Endothelial cell of umbilical vein (primary cell): ENCODE measurements at regions not wholly inside any gene's neighbourhood (a gene's known extent, or its start where the extent isn't known, plus 50 kb on each side); places are given as distances from the start of the nearest gene placed in this dataset.

Experiments
- BruUV-seq: library from RNA; stranded (reverse); fragments of 400-500 nt; replicated peaks from 2 replicates; lab custom pipeline; 2021; lab: Mats Ljungman, UMichigan
- CTCF ChIA-PET: fragments of 300-600, 350-600 bp; sonication (Branson Sonifier 250); formaldehyde crosslinking; loops from one replicate; lab custom pipeline; 2021; ENCODE audit warnings: antibody characterized with exemption, inconsistent platforms; lab: Charles Lee
- POLR2A ChIA-PET: fragments of 300-600, 350-600 bp; sonication (Branson Sonifier 250); formaldehyde crosslinking; loops from one replicate; lab custom pipeline; 2021; ENCODE audit warnings: antibody characterized with exemption, inconsistent platforms; lab: Charles Lee
- DNase-seq: peaks from one replicate; pipeline ENCODE4 v3.0.0-alpha.2; 2011; ENCODE audit warnings: low read depth, low spot score
- FAIRE-seq: peaks from 2 replicates; lab custom pipeline; 2011; peaks lifted over from hg19 to GRCh38; lab: Jason Lieb, UNC
- H2AFZ ChIP-seq: 2 replicates; pipeline ENCODE4 v1.6.0; 2012; ENCODE audit warnings: low read depth, low read length, control low read depth, inconsistent platforms
- H3K27ac ChIP-seq: 2 replicates; pipeline ENCODE4 v1.5.1; 2011; ENCODE audit warnings: low read depth, mild to moderate bottlenecking, control low read depth, low read length, moderate library complexity; ENCODE audit not compliant: insufficient read depth
- H3K27me3 ChIP-seq, 2 experiments: 2 replicates each; pipeline versions ENCODE4 v1.6.0 to v1.6.1; 2011; ENCODE audit warnings: low read length in 2 of 2, mixed read lengths in 1 of 2; ENCODE audit not compliant: control insufficient read depth in 2 of 2, insufficient read depth in 2 of 2
- H3K36me3 ChIP-seq, 2 experiments: 2 replicates in 1 of 2; 3 replicates in 1 of 2; pipeline ENCODE4 v1.5.1; 2011; ENCODE audit warnings: low read length in 2 of 2, mild to moderate bottlenecking in 1 of 2, moderate library complexity in 1 of 2; ENCODE audit not compliant: control insufficient read depth in 2 of 2, insufficient read depth in 2 of 2; ENCODE audit errors: extremely low read depth in 1 of 2
- H3K4me1 ChIP-seq: 3 replicates; pipeline ENCODE4 v1.5.1; 2011; ENCODE audit warnings: mild to moderate bottlenecking, low read length; ENCODE audit not compliant: control insufficient read depth, insufficient read depth; ENCODE audit errors: extremely low read depth
- H3K4me2 ChIP-seq: 2 replicates; pipeline ENCODE4 v1.6.1; 2011; ENCODE audit warnings: low read length, control low read depth, mixed read lengths; ENCODE audit not compliant: insufficient read depth
- H3K4me3 ChIP-seq, 3 experiments: fragments of 200-600 bp in 1 of 3; sonication (generic), shearing (Covaris generic) in 1 of 3; replicated peaks in 1 of 3; 2 replicates each; pipeline ENCODE4 v1.5.1; 2011 to 2016; ENCODE audit warnings: control low read depth in 3 of 3, low read length in 3 of 3, mild to moderate bottlenecking in 2 of 3, inconsistent platforms in 1 of 3, low read depth in 1 of 3, moderate library complexity in 1 of 3; ENCODE audit not compliant: insufficient read depth in 1 of 3
- H3K79me2 ChIP-seq: 2 replicates; pipeline ENCODE4 v1.6.0; 2012; ENCODE audit warnings: low read length, inconsistent platforms; ENCODE audit not compliant: control insufficient read depth, insufficient read depth
- H3K9ac ChIP-seq: replicated peaks from 2 replicates; pipeline ENCODE3; 2011; ENCODE audit warnings: low read length, control low read depth; ENCODE audit not compliant: insufficient read depth; ENCODE audit errors: extremely low read depth
- H3K9me1 ChIP-seq: replicated peaks from 3 replicates; pipeline ENCODE4 v1.6.0; 2011; ENCODE audit warnings: mild to moderate bottlenecking, low read length; ENCODE audit not compliant: control insufficient read depth, insufficient read depth; ENCODE audit errors: extremely low read depth
- H3K9me3 ChIP-seq: replicated peaks from 2 replicates; pipeline ENCODE4 v1.5.1; 2012; ENCODE audit warnings: low read length, inconsistent platforms; ENCODE audit not compliant: control insufficient read depth, insufficient read depth
- H4K20me1 ChIP-seq: replicated peaks from 2 replicates; pipeline ENCODE3; 2011; ENCODE audit warnings: mild to moderate bottlenecking, low read length; ENCODE audit not compliant: control insufficient read depth, insufficient read depth; ENCODE audit errors: extremely low read depth
- CTCF ChIP-seq, 2 donors: IDR thresholded peaks; 1 replicate in 1 of 2; 2 replicates in 1 of 2; pipeline ENCODE4 v1.5.1; 2011; ENCODE audit warnings: low read length in 2 of 2, mild to moderate bottlenecking in 2 of 2, moderate library complexity in 2 of 2, control low read depth in 1 of 2, inconsistent platforms in 1 of 2, low read depth in 1 of 2; ENCODE audit not compliant: insufficient read depth in 1 of 2; ENCODE audit errors: extremely low read depth in 1 of 2
- EZH2 ChIP-seq: IDR thresholded peaks from 2 replicates; pipeline ENCODE4 v1.6.1; 2012; ENCODE audit warnings: borderline replicate concordance, low read depth, mild to moderate bottlenecking, moderate library complexity, low read length, inconsistent platforms; ENCODE audit not compliant: severe bottlenecking
- FOS ChIP-seq: IDR thresholded peaks from 2 replicates; pipeline ENCODE4 v1.6.1; 2011; ENCODE audit warnings: mild to moderate bottlenecking, low read length, moderate library complexity, borderline replicate concordance; ENCODE audit not compliant: insufficient read depth
- GATA2 ChIP-seq: IDR thresholded peaks from 2 replicates; pipeline ENCODE4 v1.7.0; 2011; ENCODE audit warnings: low read depth, mild to moderate bottlenecking, moderate library complexity, mixed read lengths, low read length; ENCODE audit not compliant: insufficient read length, insufficient read depth
- JUN ChIP-seq: IDR thresholded peaks from 2 replicates; pipeline ENCODE4 v1.6.1; 2011; ENCODE audit warnings: borderline replicate concordance, low read depth; ENCODE audit not compliant: insufficient read length, insufficient read depth
- MAX ChIP-seq: IDR thresholded peaks from 2 replicates; pipeline ENCODE4 v1.6.1; 2011; ENCODE audit not compliant: insufficient read depth, insufficient read length
- MYC ChIP-seq: IDR thresholded peaks from one replicate; pipeline ENCODE4 v1.6.1; 2011; ENCODE audit warnings: mild to moderate bottlenecking, low read depth, low read length
- POLR2A ChIP-seq: IDR thresholded peaks from 2 replicates; pipeline ENCODE4 v1.6.1; 2012; ENCODE audit warnings: low read depth, mild to moderate bottlenecking, control low read depth, low read length
- POLR2AphosphoS5 ChIP-seq: IDR thresholded peaks from 2 replicates; pipeline ENCODE4 v1.6.1; 2012; ENCODE audit warnings: low read depth, mild to moderate bottlenecking, control low read depth, low read length, moderate library complexity; ENCODE audit not compliant: insufficient read depth
- dilution Hi-C: fragments of 300-500 bp; cut with MboI; formaldehyde crosslinking; loops from one replicate; pipeline ENCODE4 v1.15.0; 2019; ENCODE audit warnings: low sequenced_read_pairs; ENCODE audit not compliant: extremely low pct_ligation_motif_present
- intact Hi-C: fragments of 100-400 bp; cut with micrococcal nuclease; formaldehyde crosslinking; loops from one replicate; pipeline ENCODE4 v1.10.0; 2022

GRCh38 chr16:56134790-56135189 is 56.5 kb upstream of the GNAO1 start:
- dilution Hi-C loops, result no loop called here
- Histone ChIP-seq H3K36me3 (no peaks in the 10 kb centered on the region), H3K4me3 (no peak overlapping the region), H3K27me3 (no peaks in the 10 kb centered on the region), H3K4me1 (no peaks in the 10 kb centered on the region), H4K20me1 (no peaks in the 10 kb centered on the region), H3K9ac (no peak overlapping the region), H3K9me1 (no peaks in the 10 kb centered on the region), H3K79me2 (no peaks in the 10 kb centered on the region), H3K9me3 (no peaks in the 10 kb centered on the region), H3K4me2 (no peak overlapping the region), H3K27ac (no peak overlapping the region), H2AFZ (no peak overlapping the region)
- ChIA-PET POLR2A (no interaction called here), CTCF (interaction anchor here (1.1 to 1.5 kb wide), 2 partner anchors 15 to 183 kb away, joined by 3 read pairs; no protein-coding TSS in a partner anchor)
- intact Hi-C loops, result no loop called here
- TF ChIP-seq CTCF (IDR thresholded peaks at IDR 0.05; ENCODE audit: extremely low read depth in 1 of 2, insufficient read depth in 1 of 2, low read depth in 1 of 2, low read length in 2 of 2) (no peak), POLR2A (no peak)
- DNase-seq (no peak), FAIRE-seq (no peak)
- BruUV-seq, result no TSS peak

DNA sequence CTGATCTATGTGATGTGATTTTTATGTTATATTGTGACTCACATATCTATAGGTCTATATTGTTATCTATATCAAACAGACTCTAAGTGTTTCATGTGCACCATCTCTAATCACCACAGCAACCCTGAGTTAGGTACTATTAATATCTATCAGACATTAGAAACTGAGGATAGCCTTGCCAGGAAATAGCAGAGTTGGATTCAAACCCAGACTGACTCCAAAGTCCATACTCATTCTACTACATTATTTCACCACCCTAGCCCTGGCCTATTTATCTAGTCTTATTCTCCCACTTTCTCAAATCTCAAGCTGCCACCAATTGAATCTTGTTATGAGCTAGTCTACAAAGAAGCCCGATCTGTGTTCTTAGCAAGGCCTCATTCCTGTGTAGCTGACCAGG is 65.4 kb upstream of the GNAO1 start:
- Histone ChIP-seq H3K9ac (no peak overlapping the region), H2AFZ (no peak overlapping the region), H3K9me3 (no peaks in the 10 kb centered on the region), H4K20me1 (no peaks in the 10 kb centered on the region), H3K4me2 (no peak overlapping the region), H3K9me1 (no peaks in the 10 kb centered on the region), H3K4me3 (no peak overlapping the region), H3K27ac (no peak overlapping the region), H3K36me3 (no peaks in the 10 kb centered on the region), H3K4me1 (no peaks in the 10 kb centered on the region), H3K27me3 (no peaks in the 10 kb centered on the region), H3K79me2 (no peaks in the 10 kb centered on the region)
- TF ChIP-seq MAX, result no peak
- TF ChIP-seq MYC, result no peak
- TF ChIP-seq POLR2A, result no peak
- TF ChIP-seq JUN, result no peak
- TF ChIP-seq GATA2, result no peak
- no peak for TF ChIP-seq FOS
- TF ChIP-seq POLR2AphosphoS5, result no peak
- no peak for TF ChIP-seq EZH2
- TF ChIP-seq CTCF (IDR thresholded peaks at IDR 0.05; ENCODE audit: extremely low read depth in 1 of 2, insufficient read depth in 1 of 2, low read depth in 1 of 2, low read length in 2 of 2), result no peak
- dilution Hi-C loops, result no loop called here
- ChIA-PET POLR2A (no interaction called here), CTCF (no interaction called here)
- DNase-seq, result no peak
- BruUV-seq, result no TSS peak
- intact Hi-C loops, result no loop called here
- FAIRE-seq, result no peak
